NCI-H146 treated with DMSO at 0.1 percent for 48 hours (cell line): ENCODE measurements at regions not wholly inside any gene's neighbourhood (a gene's known extent, or its start where the extent isn't known, plus 50 kb on each side); places are given as distances from the start of the nearest gene placed in this dataset.

Source experiments
- DNase-seq: peaks from one replicate; lab custom pipeline; 2025; ENCODE audit not compliant: unreplicated experiment; lab: John Stamatoyannopoulos, UW

- DNase-seq: no peak
Observed at GRCh38 chr3:193897731-193898180, 238.2 kb upstream of the HES1 start.

- DNase-seq: no peak
Observed at GRCh38 chr3:193899001-193899400, 236.9 kb upstream of the HES1 start.

- no peak for DNase-seq
Observed at GRCh38 chr3:193901007-193901406, 234.9 kb upstream of the HES1 start.

- DNase-seq: peak; percentile 92
Observed at GRCh38 chr3:193902607-193903511, 233.1 kb upstream of the HES1 start.

GRCh38 chr3:193903512-193903817, 232.5 kb upstream of the HES1 start:
- no peak for DNase-seq

GRCh38 chr3:193903966-193904365, 232.0 kb upstream of the HES1 start:
- DNase-seq: peak; percentile 38

GRCh38 chr3:193905541-193906396, 230.2 kb upstream of the HES1 start:
- DNase-seq: no peak

- no peak for DNase-seq
Observed at GRCh38 chr3:193906849-193907410, 229.0 kb upstream of the HES1 start.

- DNase-seq: no peak
Observed at GRCh38 chr3:193908181-193908744, 227.7 kb upstream of the HES1 start.

- no peak for DNase-seq
Observed at GRCh38 chr3:193909387-193909786, 226.6 kb upstream of the HES1 start.

GRCh38 chr3:193910310-193910709, 225.6 kb upstream of the HES1 start:
- DNase-seq: no peak

GRCh38 chr3:193910886-193911738, 224.8 kb upstream of the HES1 start:
- no peak for DNase-seq

GRCh38 chr3:193911784-193912340, 224.1 kb upstream of the HES1 start:
- DNase-seq: no peak

GRCh38 chr3:193912621-193913178, 223.2 kb upstream of the HES1 start:
- no peak for DNase-seq

- no peak for DNase-seq
Observed at GRCh38 chr3:193914602-193915001, 221.3 kb upstream of the HES1 start.

- no peak for DNase-seq
Observed at GRCh38 chr3:193915099-193915498, 220.8 kb upstream of the HES1 start.

GRCh38 chr3:193915613-193916012, 220.3 kb upstream of the HES1 start:
- DNase-seq: no peak

GRCh38 chr3:193917158-193917557, 218.8 kb upstream of the HES1 start:
- DNase-seq: no peak

- DNase-seq: no peak
Observed at GRCh38 chr3:193921465-193921864, 214.5 kb upstream of the HES1 start.
